K562 (cell line): ENCODE measurements at regions not wholly inside any gene's neighbourhood (a gene's known extent, or its start where the extent isn't known, plus 50 kb on each side); places are given as distances from the start of the nearest gene placed in this dataset.
"Not testable (repeated sequence)": the region's sequence is repeated elsewhere in the genome, so short reads cannot be mapped to it uniquely, and the experiment has no call there.

ENCODE experiments used
- ATAC-seq: fragments of 200-7000 bp; cut with Tn5 transposase; 3 replicates; pipeline ENCODE4 v1.9.1; 2020; ENCODE audit warnings: moderate library complexity
- BruUV-seq: library from RNA; stranded (reverse); fragments of 400-500 nt; replicated peaks from 2 replicates; lab custom pipeline; 2021; lab: Mats Ljungman, UMichigan
- CTCF ChIA-PET: fragments of 300-600 bp; formaldehyde crosslinking; extraction: SDS; loops from one replicate; lab custom pipeline; 2021; ENCODE audit warnings: low intra/inter-chr PET ratio; lab: Yijun Ruan, JAX
- POLR2A ChIA-PET: fragments of 300-600, 350-650 bp; sonication (Branson Sonifier 250); formaldehyde crosslinking; extraction: SDS; loops from one replicate; lab custom pipeline; 2021; ENCODE audit warnings: antibody characterized with exemption, inconsistent platforms; lab: Yijun Ruan, JAX
- DNase-seq, 4 experiments: peaks; one replicate each; pipeline versions ENCODE4 v3.0.0 to v3.0.0-alpha.2; 2011 to 2018; ENCODE audit warnings: low spot score in 3 of 4, mixed read lengths in 3 of 4; ENCODE audit errors: extremely low read depth in 1 of 4
- FAIRE-seq: peaks from 2 replicates; lab custom pipeline; 2011; peaks lifted over from hg19 to GRCh38; lab: Jason Lieb, UNC
- H2AFZ ChIP-seq: 2 replicates; pipeline ENCODE4 v1.6.0; 2011; ENCODE audit warnings: low read depth, low read length, control low read depth, inconsistent platforms
- H3K27ac ChIP-seq: fragments of 200-600 bp; 3 replicates; pipeline ENCODE4 v1.8.0; 2011; ENCODE audit warnings: low read depth, mild to moderate bottlenecking, control low read depth, inconsistent platforms, low read length, moderate library complexity, mixed read lengths; ENCODE audit errors: extremely low read depth
- H3K27me3 ChIP-seq, 2 experiments: fragments of 300-600 bp in 1 of 2; 2 replicates in 1 of 2; 3 replicates in 1 of 2; pipeline versions ENCODE4 v1.6.0 to v1.8.0; 2011; ENCODE audit warnings: inconsistent platforms in 2 of 2, low read length in 2 of 2, mild to moderate bottlenecking in 1 of 2, mixed read lengths in 1 of 2, moderate library complexity in 1 of 2; ENCODE audit not compliant: control insufficient read depth in 2 of 2, insufficient read depth in 2 of 2
- H3K36me3 ChIP-seq: fragments of 300-600 bp; 3 replicates; pipeline ENCODE4 v1.8.0; 2011; ENCODE audit warnings: mild to moderate bottlenecking, low read length, inconsistent platforms; ENCODE audit not compliant: control insufficient read depth, insufficient read depth
- H3K4me1 ChIP-seq, 2 experiments: fragments of 200-600 bp in 1 of 2; replicated peaks in 1 of 2; 2 replicates in 1 of 2; 3 replicates in 1 of 2; pipeline versions ENCODE4 v1.5.1 to v1.8.0; 2011; ENCODE audit warnings: inconsistent platforms in 2 of 2, low read length in 2 of 2, mild to moderate bottlenecking in 1 of 2, mixed read lengths in 1 of 2, moderate library complexity in 1 of 2; ENCODE audit not compliant: control insufficient read depth in 2 of 2, insufficient read depth in 2 of 2
- H3K4me2 ChIP-seq: 2 replicates; pipeline ENCODE4 v1.6.1; 2011; ENCODE audit warnings: low read length, control low read depth, inconsistent platforms, mixed read lengths; ENCODE audit not compliant: insufficient read depth
- H3K4me3 ChIP-seq: fragments of 200-600 bp; sonication (generic), shearing (Covaris generic); 2 replicates; pipeline ENCODE4 v1.5.1; 2016; ENCODE audit warnings: control low read depth, inconsistent platforms
- H3K79me2 ChIP-seq: fragments of 200-600 bp; 3 replicates; pipeline ENCODE4 v1.8.0; 2011; ENCODE audit warnings: low read length, inconsistent platforms; ENCODE audit not compliant: control insufficient read depth, insufficient read depth
- H3K9ac ChIP-seq, 2 experiments: 2 replicates each; pipeline versions ENCODE4 v1.6.0 to v1.6.1; 2011; ENCODE audit warnings: low read depth in 2 of 2, low read length in 2 of 2, control low read depth in 1 of 2, inconsistent platforms in 1 of 2, mild to moderate bottlenecking in 1 of 2, mixed read lengths in 1 of 2; ENCODE audit not compliant: insufficient read depth in 1 of 2
- H3K9me1 ChIP-seq: one replicate; pipeline ENCODE4 v1.6.0; 2011; ENCODE audit warnings: inconsistent platforms, mild to moderate bottlenecking, low read length, moderate library complexity; ENCODE audit not compliant: control insufficient read depth, insufficient read depth
- H3K9me3 ChIP-seq: replicated peaks from 2 replicates; pipeline ENCODE4 v1.5.1; 2011; ENCODE audit warnings: low read depth, low read length, inconsistent platforms; ENCODE audit not compliant: control insufficient read depth, insufficient read depth
- H4K20me1 ChIP-seq: replicated peaks from 2 replicates; pipeline ENCODE4 v1.6.1; 2011; ENCODE audit warnings: low read length, inconsistent platforms, mixed read lengths; ENCODE audit not compliant: control insufficient read depth, insufficient read depth
- CEBPZ ChIP-seq: fragments of 150-350 bp; IDR thresholded peaks from 2 replicates; pipeline ENCODE4 v1.6.1; 2014; ENCODE audit warnings: low read depth, mild to moderate bottlenecking, low read length, borderline replicate concordance
- CTCFL ChIP-seq: IDR thresholded peaks from 2 replicates; pipeline ENCODE4 v1.6.1; 2011; ENCODE audit warnings: borderline replicate concordance, low read depth, mild to moderate bottlenecking, moderate library complexity, low read length; ENCODE audit not compliant: insufficient read depth, poor library complexity, severe bottlenecking
- FOXM1 ChIP-seq, 2 experiments: fragments of 450-650 bp in 1 of 2; sonication (generic) in 1 of 2; formaldehyde crosslinking in 1 of 2; IDR thresholded peaks; 2 replicates each; pipeline versions ENCODE4 v1.6.1 to v1.9.0; 2017 to 2022; ENCODE audit warnings: low read depth in 2 of 2, mild to moderate bottlenecking in 2 of 2, missing genetic modification reagents in 1 of 2, moderate library complexity in 1 of 2
- GABPA ChIP-seq: fragments of 200-800 bp; sonication (Bioruptor generic); conservative IDR thresholded peaks from 2 replicates; pipeline ENCODE4 v1.6.1; 2016; ENCODE audit warnings: low read depth, missing genetic modification characterization, missing compliant biosample characterization
- HNRNPH1 ChIP-seq: fragments of 200-400 bp; formaldehyde crosslinking; optimal IDR thresholded peaks from 2 replicates; pipeline ENCODE3; 2017; ENCODE audit warnings: low read depth, mild to moderate bottlenecking, low read length, moderate library complexity
- MCM2 ChIP-seq: fragments of 450-650 bp; IDR thresholded peaks from 2 replicates; pipeline ENCODE4 v1.6.1; 2017; ENCODE audit warnings: low read depth, mild to moderate bottlenecking
- NFYB ChIP-seq: IDR thresholded peaks from 2 replicates; pipeline ENCODE4 v1.6.1; 2011; ENCODE audit warnings: mild to moderate bottlenecking, moderate library complexity; ENCODE audit not compliant: insufficient read length; ENCODE audit errors: extremely low read depth
- ZNF764 ChIP-seq: fragments of 250-450 bp; sonication (Bioruptor Pico); IDR thresholded peaks from 2 replicates; pipeline ENCODE4 v1.4.0; 2020; ENCODE audit warnings: low read depth, mild to moderate bottlenecking, moderate library complexity
- WGBS: fragments of 100-300 bp; shearing (Covaris generic); methylation state at CpG from one replicate; pipeline ENCODE4 v1.1.6; 2016; ENCODE audit warnings: low coverage, mixed read lengths; ENCODE audit not compliant: insufficient coverage; ENCODE audit errors: missing lambda C conversion rate; 5-methylcytosine and 5-hydroxymethylcytosine counted together
- in situ Hi-C: fragments of 300-500 bp; cut with MboI; formaldehyde crosslinking; loops from 4 replicates; pipeline ENCODE4 v1.15.0; 2018; ENCODE audit warnings: inconsistent platforms, mixed read lengths
- intact Hi-C: fragments of 100-400 bp; cut with micrococcal nuclease; formaldehyde crosslinking; loops from 2 replicates; pipeline ENCODE4 v1.14.2; 2022

- no peak for TF ChIP-seq CEBPZ
- TF ChIP-seq, all 486 proteins: peak for 0
These were observed 641.5 kb upstream of the CDH10 start (continued) for GRCh38 chr5:25286319-25286718.

GRCh38 chr5:25285136-25285535 is 640.4 kb upstream of the CDH10 start:
- DNase-seq (no peak), FAIRE-seq (no peak)
- Histone ChIP-seq H4K20me1 (no peaks in the 10 kb centered on the region), H3K27ac (no peak overlapping the region), H3K36me3 (no peaks in the 10 kb centered on the region), H2AFZ (no peak overlapping the region), H3K9me1 (no peaks in the 10 kb centered on the region), H3K9me3 (no peaks in the 10 kb centered on the region), H3K9ac (no peak overlapping the region), H3K27me3 (no peaks in the 10 kb centered on the region), H3K79me2 (no peaks in the 10 kb centered on the region), H3K4me3 (no peak overlapping the region), H3K4me2 (no peak overlapping the region), H3K4me1 (no peaks in the 10 kb centered on the region)
- 1% methylated on average over 3 of the region's 3 CpGs for WGBS
- POLR2A ChIA-PET = no interaction called here
- in situ Hi-C loops = no loop called here
- TF ChIP-seq MCM2 (no peak), CTCFL (no peak), FOXM1 (IDR thresholded peaks at IDR 0.05; ENCODE audit: low read depth) (no peak), FOXM1 (CRISPR knock-in tag; IDR thresholded peaks at IDR 0.05; ENCODE audit: low read depth) (no peak), HNRNPH1 (no peak), ZNF764 (CRISPR knock-in tag) (no peak), NFYB (no peak), GABPA (tag) (no peak)
- TF ChIP-seq, all 486 proteins: peak for 0
- no TSS peak for BruUV-seq
- CTCF ChIA-PET = no interaction called here
- ATAC-seq = no peak
- intact Hi-C loops = no loop called here

- H3K9me3 ChIP-seq, H3K27me3 ChIP-seq, H3K36me3 ChIP-seq, BruUV-seq, in situ Hi-C loops, H3K4me3 ChIP-seq, POLR2A ChIA-PET, H3K4me1 ChIP-seq, H3K9ac ChIP-seq, FAIRE-seq, CTCF ChIA-PET, H3K27ac ChIP-seq, ATAC-seq, intact Hi-C loops, H2AFZ ChIP-seq, H3K9me1 ChIP-seq, DNase-seq, H3K79me2 ChIP-seq, H3K4me2 ChIP-seq, H4K20me1 ChIP-seq: not testable (repeated sequence)
- WGBS = under 1% methylated on average over 14 of the region's 14 CpGs
These were observed 618.7 kb upstream of the CDH10 start for GRCh38 chr5:25263507-25263906.
